ENCODE measurements at regions not wholly inside any gene's neighbourhood (a gene's known extent, or its start where the extent isn't known, plus 50 kb on each side); places are given as distances from the start of the nearest gene placed in this dataset.
A peak's percentile ranks its signal among the peaks of the same experiment; 100 is the strongest.

DNA sequence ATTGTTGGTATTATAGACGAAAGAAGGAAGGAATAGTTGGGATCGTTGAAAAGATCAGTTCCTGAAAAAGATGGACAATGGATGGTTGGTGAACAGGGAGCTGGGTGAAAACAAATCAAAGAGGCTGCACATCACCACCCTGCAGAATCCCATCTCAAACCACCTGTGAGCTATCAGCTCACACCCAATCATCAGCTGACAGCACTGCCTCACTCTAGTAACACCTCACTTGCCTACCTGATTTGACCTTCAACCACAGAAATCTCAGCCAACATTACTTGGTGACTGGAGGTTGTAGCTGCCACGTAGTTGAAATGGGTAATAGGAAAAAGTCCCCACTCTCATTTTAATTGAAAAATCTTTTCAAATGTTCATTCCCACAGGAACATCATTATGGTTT, 101.8 kb upstream of the DST start:
- peak; percentile 36 for ATAC-seq
- Histone ChIP-seq H2AFZ (no peak overlapping the region), H3K79me2 (replicated peaks; ENCODE audit: insufficient read depth) (peaks cover 97% of the 10 kb centered on the region), H3K27ac (ENCODE audit: low read depth) (no peak overlapping the region), H4K20me1 (replicated peaks; ENCODE audit: insufficient read depth) (peaks cover 3% of the 10 kb centered on the region; the same call in 1 of the 2 replicates), H3K27me3 (ENCODE audit: insufficient read depth) (no peaks in the 10 kb centered on the region), H3K4me2 (peak overlapping the region; percentile 11; the same call in 1 of the 2 replicates), H3K4me3 (no peak overlapping the region), H3K4me1 (ENCODE audit: insufficient read depth) (peaks cover 72% of the 10 kb centered on the region), H3K36me3 (ENCODE audit: insufficient read depth) (no peaks in the 10 kb centered on the region), H3K9me2 (ENCODE audit: insufficient read depth) (no peaks in the 10 kb centered on the region; the same call in 1 of the 2 replicates), H3F3A (replicated peaks; ENCODE audit: low read depth) (no peaks in the 10 kb centered on the region)
- H3K9me3 Mint-ChIP-seq: no peaks in the 10 kb centered on the region
- TF ChIP-seq NANOG (IDR thresholded peaks at IDR 0.05; ENCODE audit: borderline replicate concordance) (no peak), EZH2 (IDR thresholded peaks at IDR 0.05; ENCODE audit: low read depth, unreplicated experiment) (no peak), CREB1 (CRISPR knock-in tag; IDR thresholded peaks at IDR 0.05; ENCODE audit: low read depth) (no peak), EZH2phosphoT487 (IDR thresholded peaks at IDR 0.05; ENCODE audit: unreplicated experiment) (no peak), ZNF331 (CRISPR knock-in tag; IDR thresholded peaks at IDR 0.05; ENCODE audit: low read depth) (no peak), JUNB (IDR thresholded peaks at IDR 0.05; ENCODE audit: unreplicated experiment) (no peak), STAT1 (IDR thresholded peaks at IDR 0.05; ENCODE audit: unreplicated experiment) (no peak), ZNF114 (CRISPR knock-in tag; IDR thresholded peaks at IDR 0.05) (no peak), POLR2AphosphoS5 (IDR thresholded peaks at IDR 0.05; ENCODE audit: low read depth) (no peak)
- TF ChIP-seq, protein P1, sequence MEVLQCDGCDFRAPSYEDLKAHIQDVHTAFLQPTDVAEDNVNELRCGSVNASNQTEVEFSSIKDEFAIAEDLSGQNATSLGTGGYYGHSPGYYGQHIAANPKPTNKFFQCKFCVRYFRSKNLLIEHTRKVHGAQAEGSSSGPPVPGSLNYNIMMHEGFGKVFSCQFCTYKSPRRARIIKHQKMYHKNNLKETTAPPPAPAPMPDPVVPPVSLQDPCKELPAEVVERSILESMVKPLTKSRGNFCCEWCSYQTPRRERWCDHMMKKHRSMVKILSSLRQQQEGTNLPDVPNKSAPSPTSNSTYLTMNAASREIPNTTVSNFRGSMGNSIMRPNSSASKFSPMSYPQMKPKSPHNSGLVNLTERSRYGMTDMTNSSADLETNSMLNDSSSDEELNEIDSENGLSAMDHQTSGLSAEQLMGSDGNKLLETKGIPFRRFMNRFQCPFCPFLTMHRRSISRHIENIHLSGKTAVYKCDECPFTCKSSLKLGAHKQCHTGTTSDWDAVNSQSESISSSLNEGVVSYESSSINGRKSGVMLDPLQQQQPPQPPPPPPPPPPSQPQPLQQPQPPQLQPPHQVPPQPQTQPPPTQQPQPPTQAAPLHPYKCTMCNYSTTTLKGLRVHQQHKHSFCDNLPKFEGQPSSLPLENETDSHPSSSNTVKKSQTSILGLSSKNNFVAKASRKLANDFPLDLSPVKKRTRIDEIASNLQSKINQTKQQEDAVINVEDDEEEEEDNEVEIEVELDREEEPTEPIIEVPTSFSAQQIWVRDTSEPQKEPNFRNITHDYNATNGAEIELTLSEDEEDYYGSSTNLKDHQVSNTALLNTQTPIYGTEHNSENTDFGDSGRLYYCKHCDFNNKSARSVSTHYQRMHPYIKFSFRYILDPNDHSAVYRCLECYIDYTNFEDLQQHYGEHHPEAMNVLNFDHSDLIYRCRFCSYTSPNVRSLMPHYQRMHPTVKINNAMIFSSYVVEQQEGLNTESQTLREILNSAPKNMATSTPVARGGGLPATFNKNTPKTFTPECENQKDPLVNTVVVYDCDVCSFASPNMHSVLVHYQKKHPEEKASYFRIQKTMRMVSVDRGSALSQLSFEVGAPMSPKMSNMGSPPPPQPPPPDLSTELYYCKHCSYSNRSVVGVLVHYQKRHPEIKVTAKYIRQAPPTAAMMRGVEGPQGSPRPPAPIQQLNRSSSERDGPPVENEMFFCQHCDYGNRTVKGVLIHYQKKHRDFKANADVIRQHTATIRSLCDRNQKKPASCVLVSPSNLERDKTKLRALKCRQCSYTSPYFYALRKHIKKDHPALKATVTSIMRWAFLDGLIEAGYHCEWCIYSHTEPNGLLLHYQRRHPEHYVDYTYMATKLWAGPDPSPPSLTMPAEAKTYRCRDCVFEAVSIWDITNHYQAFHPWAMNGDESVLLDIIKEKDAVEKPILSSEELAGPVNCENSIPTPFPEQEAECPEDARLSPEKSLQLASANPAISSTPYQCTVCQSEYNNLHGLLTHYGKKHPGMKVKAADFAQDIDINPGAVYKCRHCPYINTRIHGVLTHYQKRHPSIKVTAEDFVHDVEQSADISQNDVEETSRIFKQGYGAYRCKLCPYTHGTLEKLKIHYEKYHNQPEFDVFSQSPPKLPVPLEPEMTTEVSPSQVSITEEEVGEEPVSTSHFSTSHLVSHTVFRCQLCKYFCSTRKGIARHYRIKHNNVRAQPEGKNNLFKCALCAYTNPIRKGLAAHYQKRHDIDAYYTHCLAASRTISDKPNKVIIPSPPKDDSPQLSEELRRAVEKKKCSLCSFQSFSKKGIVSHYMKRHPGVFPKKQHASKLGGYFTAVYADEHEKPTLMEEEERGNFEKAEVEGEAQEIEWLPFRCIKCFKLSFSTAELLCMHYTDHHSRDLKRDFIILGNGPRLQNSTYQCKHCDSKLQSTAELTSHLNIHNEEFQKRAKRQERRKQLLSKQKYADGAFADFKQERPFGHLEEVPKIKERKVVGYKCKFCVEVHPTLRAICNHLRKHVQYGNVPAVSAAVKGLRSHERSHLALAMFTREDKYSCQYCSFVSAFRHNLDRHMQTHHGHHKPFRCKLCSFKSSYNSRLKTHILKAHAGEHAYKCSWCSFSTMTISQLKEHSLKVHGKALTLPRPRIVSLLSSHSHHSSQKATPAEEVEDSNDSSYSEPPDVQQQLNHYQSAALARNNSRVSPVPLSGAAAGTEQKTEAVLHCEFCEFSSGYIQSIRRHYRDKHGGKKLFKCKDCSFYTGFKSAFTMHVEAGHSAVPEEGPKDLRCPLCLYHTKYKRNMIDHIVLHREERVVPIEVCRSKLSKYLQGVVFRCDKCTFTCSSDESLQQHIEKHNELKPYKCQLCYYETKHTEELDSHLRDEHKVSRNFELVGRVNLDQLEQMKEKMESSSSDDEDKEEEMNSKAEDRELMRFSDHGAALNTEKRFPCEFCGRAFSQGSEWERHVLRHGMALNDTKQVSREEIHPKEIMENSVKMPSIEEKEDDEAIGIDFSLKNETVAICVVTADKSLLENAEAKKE (CRISPR knock-in tag; IDR thresholded peaks at IDR 0.05): no peak
- TF ChIP-seq, protein P2, sequence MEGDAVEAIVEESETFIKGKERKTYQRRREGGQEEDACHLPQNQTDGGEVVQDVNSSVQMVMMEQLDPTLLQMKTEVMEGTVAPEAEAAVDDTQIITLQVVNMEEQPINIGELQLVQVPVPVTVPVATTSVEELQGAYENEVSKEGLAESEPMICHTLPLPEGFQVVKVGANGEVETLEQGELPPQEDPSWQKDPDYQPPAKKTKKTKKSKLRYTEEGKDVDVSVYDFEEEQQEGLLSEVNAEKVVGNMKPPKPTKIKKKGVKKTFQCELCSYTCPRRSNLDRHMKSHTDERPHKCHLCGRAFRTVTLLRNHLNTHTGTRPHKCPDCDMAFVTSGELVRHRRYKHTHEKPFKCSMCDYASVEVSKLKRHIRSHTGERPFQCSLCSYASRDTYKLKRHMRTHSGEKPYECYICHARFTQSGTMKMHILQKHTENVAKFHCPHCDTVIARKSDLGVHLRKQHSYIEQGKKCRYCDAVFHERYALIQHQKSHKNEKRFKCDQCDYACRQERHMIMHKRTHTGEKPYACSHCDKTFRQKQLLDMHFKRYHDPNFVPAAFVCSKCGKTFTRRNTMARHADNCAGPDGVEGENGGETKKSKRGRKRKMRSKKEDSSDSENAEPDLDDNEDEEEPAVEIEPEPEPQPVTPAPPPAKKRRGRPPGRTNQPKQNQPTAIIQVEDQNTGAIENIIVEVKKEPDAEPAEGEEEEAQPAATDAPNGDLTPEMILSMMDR (conservative IDR thresholded peaks at IDR 0.05; ENCODE audit: low read depth in 2 of 2): no peak
- TF ChIP-seq, protein P3, sequence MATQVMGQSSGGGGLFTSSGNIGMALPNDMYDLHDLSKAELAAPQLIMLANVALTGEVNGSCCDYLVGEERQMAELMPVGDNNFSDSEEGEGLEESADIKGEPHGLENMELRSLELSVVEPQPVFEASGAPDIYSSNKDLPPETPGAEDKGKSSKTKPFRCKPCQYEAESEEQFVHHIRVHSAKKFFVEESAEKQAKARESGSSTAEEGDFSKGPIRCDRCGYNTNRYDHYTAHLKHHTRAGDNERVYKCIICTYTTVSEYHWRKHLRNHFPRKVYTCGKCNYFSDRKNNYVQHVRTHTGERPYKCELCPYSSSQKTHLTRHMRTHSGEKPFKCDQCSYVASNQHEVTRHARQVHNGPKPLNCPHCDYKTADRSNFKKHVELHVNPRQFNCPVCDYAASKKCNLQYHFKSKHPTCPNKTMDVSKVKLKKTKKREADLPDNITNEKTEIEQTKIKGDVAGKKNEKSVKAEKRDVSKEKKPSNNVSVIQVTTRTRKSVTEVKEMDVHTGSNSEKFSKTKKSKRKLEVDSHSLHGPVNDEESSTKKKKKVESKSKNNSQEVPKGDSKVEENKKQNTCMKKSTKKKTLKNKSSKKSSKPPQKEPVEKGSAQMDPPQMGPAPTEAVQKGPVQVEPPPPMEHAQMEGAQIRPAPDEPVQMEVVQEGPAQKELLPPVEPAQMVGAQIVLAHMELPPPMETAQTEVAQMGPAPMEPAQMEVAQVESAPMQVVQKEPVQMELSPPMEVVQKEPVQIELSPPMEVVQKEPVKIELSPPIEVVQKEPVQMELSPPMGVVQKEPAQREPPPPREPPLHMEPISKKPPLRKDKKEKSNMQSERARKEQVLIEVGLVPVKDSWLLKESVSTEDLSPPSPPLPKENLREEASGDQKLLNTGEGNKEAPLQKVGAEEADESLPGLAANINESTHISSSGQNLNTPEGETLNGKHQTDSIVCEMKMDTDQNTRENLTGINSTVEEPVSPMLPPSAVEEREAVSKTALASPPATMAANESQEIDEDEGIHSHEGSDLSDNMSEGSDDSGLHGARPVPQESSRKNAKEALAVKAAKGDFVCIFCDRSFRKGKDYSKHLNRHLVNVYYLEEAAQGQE (IDR thresholded peaks at IDR 0.05; ENCODE audit: unreplicated experiment): no peak
- TF ChIP-seq, protein P4, sequence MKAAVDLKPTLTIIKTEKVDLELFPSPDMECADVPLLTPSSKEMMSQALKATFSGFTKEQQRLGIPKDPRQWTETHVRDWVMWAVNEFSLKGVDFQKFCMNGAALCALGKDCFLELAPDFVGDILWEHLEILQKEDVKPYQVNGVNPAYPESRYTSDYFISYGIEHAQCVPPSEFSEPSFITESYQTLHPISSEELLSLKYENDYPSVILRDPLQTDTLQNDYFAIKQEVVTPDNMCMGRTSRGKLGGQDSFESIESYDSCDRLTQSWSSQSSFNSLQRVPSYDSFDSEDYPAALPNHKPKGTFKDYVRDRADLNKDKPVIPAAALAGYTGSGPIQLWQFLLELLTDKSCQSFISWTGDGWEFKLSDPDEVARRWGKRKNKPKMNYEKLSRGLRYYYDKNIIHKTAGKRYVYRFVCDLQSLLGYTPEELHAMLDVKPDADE (IDR thresholded peaks at IDR 0.05): no peak
- peaks cover 77% of the 10 kb centered on the region for H3K4me1 Mint-ChIP-seq
- no peak overlapping the region; the same call in 2 of the 3 replicates for H3K4me3 Mint-ChIP-seq
- peaks cover 3% of the 10 kb centered on the region for H3K27me3 Mint-ChIP-seq (ENCODE audit: insufficient read depth, low read depth, poor library complexity)
- H3K27ac Mint-ChIP-seq: peak overlapping the region; percentile 75
- no peak for DNase-seq (ENCODE audit: low spot score)
- no peaks in the 10 kb centered on the region for H3K36me3 Mint-ChIP-seq (ENCODE audit: low read depth)

Measured in GM23338 (cell line).